ENCODE measurements at regions not wholly inside any gene's neighbourhood (a gene's known extent, or its start where the extent isn't known, plus 50 kb on each side); places are given as distances from the start of the nearest gene placed in this dataset.

DNA sequence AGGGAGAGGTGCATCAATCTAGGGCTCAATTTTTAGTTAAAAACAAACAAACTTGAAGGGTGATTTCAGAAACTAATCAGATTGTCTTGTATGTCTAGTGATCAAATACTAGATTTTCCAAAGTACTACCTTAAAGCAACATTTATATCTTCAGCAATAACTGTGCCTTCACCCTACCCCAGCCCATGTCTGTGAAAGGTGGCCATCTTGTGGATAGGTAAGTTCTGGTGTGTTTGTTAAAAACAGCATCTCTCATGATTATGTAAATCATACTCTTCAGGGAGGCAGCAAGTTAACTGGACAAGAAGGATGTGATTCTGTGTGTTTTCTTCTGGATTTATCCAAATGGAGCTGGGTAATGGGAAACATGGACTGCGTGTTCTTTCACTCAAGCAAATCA is 81.4 kb upstream of the ACSL1 start:
- POLR2A ChIA-PET: no interaction called here
- no peaks in the 10 kb centered on the region for H3K36me3 ChIP-seq (ENCODE audit: control insufficient read depth, insufficient read depth, low read length)
- CTCF ChIA-PET (ENCODE audit: low intra/inter-chr PET ratio): no interaction called here
- peak in 2 of 4 experiments; percentile 11 to 22 for DNase-seq (ENCODE audit: extremely low read depth in 1 of 4, low spot score in 3 of 4)
- in situ Hi-C loops (cut with MboI) (no loop called here), intact Hi-C loops (cut with micrococcal nuclease) (loop anchor here (1.0 to 10.0 kb wide), 2 partner anchors 82 to 162 kb away; partner anchors contain the start of gene ACSL1)
- no peaks in the 10 kb centered on the region for H3K9me1 ChIP-seq (ENCODE audit: control insufficient read depth, insufficient read depth, low read length)
- H3K9ac ChIP-seq (ENCODE audit: insufficient read depth in 1 of 2, low read depth in 2 of 2, low read length in 2 of 2): no peak overlapping the region
- 18% methylated on average over 1 of the region's 1 CpG for WGBS (ENCODE audit: insufficient coverage, low coverage, missing lambda C conversion rate)
- H3K4me3 ChIP-seq: no peak overlapping the region
- TF ChIP-seq NR3C1 (CRISPR knock-in tag; IDR thresholded peaks at IDR 0.05): no peak
- no peak for TF ChIP-seq EHMT2 (IDR thresholded peaks at IDR 0.05)
- TF ChIP-seq, protein P1, sequence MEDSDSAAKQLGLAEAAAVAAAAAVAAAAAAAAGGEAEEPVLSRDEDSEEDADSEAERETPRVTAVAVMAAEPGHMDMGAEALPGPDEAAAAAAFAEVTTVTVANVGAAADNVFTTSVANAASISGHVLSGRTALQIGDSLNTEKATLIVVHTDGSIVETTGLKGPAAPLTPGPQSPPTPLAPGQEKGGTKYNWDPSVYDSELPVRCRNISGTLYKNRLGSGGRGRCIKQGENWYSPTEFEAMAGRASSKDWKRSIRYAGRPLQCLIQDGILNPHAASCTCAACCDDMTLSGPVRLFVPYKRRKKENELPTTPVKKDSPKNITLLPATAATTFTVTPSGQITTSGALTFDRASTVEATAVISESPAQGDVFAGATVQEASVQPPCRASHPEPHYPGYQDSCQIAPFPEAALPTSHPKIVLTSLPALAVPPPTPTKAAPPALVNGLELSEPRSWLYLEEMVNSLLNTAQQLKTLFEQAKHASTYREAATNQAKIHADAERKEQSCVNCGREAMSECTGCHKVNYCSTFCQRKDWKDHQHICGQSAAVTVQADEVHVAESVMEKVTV (CRISPR knock-in tag; IDR thresholded peaks at IDR 0.05): 0 out of 2 replicates have a peak, but pooled peaks have one; percentile 34
- TF ChIP-seq, protein P2, sequence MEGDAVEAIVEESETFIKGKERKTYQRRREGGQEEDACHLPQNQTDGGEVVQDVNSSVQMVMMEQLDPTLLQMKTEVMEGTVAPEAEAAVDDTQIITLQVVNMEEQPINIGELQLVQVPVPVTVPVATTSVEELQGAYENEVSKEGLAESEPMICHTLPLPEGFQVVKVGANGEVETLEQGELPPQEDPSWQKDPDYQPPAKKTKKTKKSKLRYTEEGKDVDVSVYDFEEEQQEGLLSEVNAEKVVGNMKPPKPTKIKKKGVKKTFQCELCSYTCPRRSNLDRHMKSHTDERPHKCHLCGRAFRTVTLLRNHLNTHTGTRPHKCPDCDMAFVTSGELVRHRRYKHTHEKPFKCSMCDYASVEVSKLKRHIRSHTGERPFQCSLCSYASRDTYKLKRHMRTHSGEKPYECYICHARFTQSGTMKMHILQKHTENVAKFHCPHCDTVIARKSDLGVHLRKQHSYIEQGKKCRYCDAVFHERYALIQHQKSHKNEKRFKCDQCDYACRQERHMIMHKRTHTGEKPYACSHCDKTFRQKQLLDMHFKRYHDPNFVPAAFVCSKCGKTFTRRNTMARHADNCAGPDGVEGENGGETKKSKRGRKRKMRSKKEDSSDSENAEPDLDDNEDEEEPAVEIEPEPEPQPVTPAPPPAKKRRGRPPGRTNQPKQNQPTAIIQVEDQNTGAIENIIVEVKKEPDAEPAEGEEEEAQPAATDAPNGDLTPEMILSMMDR (IDR thresholded peaks at IDR 0.05 in 2 of 3, conservative IDR thresholded peaks at IDR 0.05 in 1 of 3; ENCODE audit: insufficient read depth in 2 of 3, low read depth in 1 of 3, low read length in 3 of 3): peak; percentile 13 to 56 (median 28); a peak in 3 of 6 replicates
- no peak for TF ChIP-seq CREM (IDR thresholded peaks at IDR 0.05; ENCODE audit: low read depth)
- TF ChIP-seq RAD21 (CRISPR knock-in tag; conservative IDR thresholded peaks at IDR 0.05 in 1 of 2, IDR thresholded peaks at IDR 0.05 in 1 of 2): peak; percentile 51 to 81
- TF ChIP-seq, protein P3, sequence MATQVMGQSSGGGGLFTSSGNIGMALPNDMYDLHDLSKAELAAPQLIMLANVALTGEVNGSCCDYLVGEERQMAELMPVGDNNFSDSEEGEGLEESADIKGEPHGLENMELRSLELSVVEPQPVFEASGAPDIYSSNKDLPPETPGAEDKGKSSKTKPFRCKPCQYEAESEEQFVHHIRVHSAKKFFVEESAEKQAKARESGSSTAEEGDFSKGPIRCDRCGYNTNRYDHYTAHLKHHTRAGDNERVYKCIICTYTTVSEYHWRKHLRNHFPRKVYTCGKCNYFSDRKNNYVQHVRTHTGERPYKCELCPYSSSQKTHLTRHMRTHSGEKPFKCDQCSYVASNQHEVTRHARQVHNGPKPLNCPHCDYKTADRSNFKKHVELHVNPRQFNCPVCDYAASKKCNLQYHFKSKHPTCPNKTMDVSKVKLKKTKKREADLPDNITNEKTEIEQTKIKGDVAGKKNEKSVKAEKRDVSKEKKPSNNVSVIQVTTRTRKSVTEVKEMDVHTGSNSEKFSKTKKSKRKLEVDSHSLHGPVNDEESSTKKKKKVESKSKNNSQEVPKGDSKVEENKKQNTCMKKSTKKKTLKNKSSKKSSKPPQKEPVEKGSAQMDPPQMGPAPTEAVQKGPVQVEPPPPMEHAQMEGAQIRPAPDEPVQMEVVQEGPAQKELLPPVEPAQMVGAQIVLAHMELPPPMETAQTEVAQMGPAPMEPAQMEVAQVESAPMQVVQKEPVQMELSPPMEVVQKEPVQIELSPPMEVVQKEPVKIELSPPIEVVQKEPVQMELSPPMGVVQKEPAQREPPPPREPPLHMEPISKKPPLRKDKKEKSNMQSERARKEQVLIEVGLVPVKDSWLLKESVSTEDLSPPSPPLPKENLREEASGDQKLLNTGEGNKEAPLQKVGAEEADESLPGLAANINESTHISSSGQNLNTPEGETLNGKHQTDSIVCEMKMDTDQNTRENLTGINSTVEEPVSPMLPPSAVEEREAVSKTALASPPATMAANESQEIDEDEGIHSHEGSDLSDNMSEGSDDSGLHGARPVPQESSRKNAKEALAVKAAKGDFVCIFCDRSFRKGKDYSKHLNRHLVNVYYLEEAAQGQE (IDR thresholded peaks at IDR 0.05; ENCODE audit: borderline replicate concordance): peak; percentile 79
- TF ChIP-seq, protein P3 (CRISPR knock-in tag; IDR thresholded peaks at IDR 0.05; ENCODE audit: low read depth): no peak
- 0 out of 2 replicates have a peak, but pooled peaks have one; percentile 21 for TF ChIP-seq SMC3 (conservative IDR thresholded peaks at IDR 0.05; ENCODE audit: insufficient read depth, low read depth, low read length)
- TF ChIP-seq SAP30 (IDR thresholded peaks at IDR 0.05; ENCODE audit: borderline replicate concordance, insufficient read depth, low read depth, low read length, poor library complexity, severe bottlenecking): no peak
- no TSS peak for BruUV-seq (replicated peaks)
- H2AFZ ChIP-seq (ENCODE audit: low read depth, low read length): no peak overlapping the region
- no peaks in the 10 kb centered on the region for H3K9me3 ChIP-seq (replicated peaks; ENCODE audit: control insufficient read depth, insufficient read depth, low read depth, low read length)
- FAIRE-seq: no peak
- ATAC-seq: peak; percentile 71
- H3K79me2 ChIP-seq (ENCODE audit: control insufficient read depth, insufficient read depth, low read length): no peaks in the 10 kb centered on the region
- H4K20me1 ChIP-seq (replicated peaks; ENCODE audit: control insufficient read depth, insufficient read depth, low read length): no peaks in the 10 kb centered on the region
- H3K4me1 ChIP-seq (replicated peaks in 1 of 2; ENCODE audit: control insufficient read depth in 2 of 2, insufficient read depth in 2 of 2, low read length in 2 of 2): no peaks in the 10 kb centered on the region
- H3K27ac ChIP-seq (ENCODE audit: extremely low read depth, low read depth, low read length): no peak overlapping the region
- no peak overlapping the region for H3K4me2 ChIP-seq (ENCODE audit: insufficient read depth, low read length)
- peaks cover 3 to 17% of the 10 kb centered on the region in 2 experiments for H3K27me3 ChIP-seq (ENCODE audit: control insufficient read depth in 2 of 2, insufficient read depth in 2 of 2, low read length in 2 of 2)

All from K562 (cell line).